ENCODE measurements at regions not wholly inside any gene's neighbourhood (a gene's known extent, or its start where the extent isn't known, plus 50 kb on each side); places are given as distances from the start of the nearest gene placed in this dataset.

- Histone ChIP-seq H3K36me3 (ENCODE audit: insufficient read depth, low read length) (no peaks in the 10 kb centered on the region), H3K4me1 (ENCODE audit: insufficient read depth, low read length, poor library complexity, severe bottlenecking) (peaks cover 34% of the 10 kb centered on the region), H2AFZ (ENCODE audit: low read length) (no peak overlapping the region), H3K9me2 (replicated peaks; ENCODE audit: low read depth, low read length) (no peaks in the 10 kb centered on the region), H3K79me2 (ENCODE audit: insufficient read depth, low read length) (no peaks in the 10 kb centered on the region), H3K4me2 (ENCODE audit: low read depth, low read length, poor library complexity, severe bottlenecking) (no peak overlapping the region), H4K20me1 (ENCODE audit: insufficient read depth, low read length, poor library complexity, severe bottlenecking) (no peaks in the 10 kb centered on the region), H3K9me3 (ENCODE audit: insufficient read depth, low read depth, low read length) (no peaks in the 10 kb centered on the region), H3F3A (ENCODE audit: low read depth) (no peaks in the 10 kb centered on the region), H3K27me3 (ENCODE audit: insufficient read depth, low read length, poor library complexity, severe bottlenecking) (no peaks in the 10 kb centered on the region), H3K4me3 (ENCODE audit: low read length, poor library complexity, severe bottlenecking) (no peak overlapping the region), H3K9ac (ENCODE audit: low read depth, low read length, poor library complexity, severe bottlenecking) (no peak overlapping the region)
- TF ChIP-seq CTCF (conservative IDR thresholded peaks at IDR 0.05; ENCODE audit: low read length) (no peak), EZH2phosphoT487 (IDR thresholded peaks at IDR 0.05; ENCODE audit: borderline replicate concordance) (no peak)
These were observed 142.0 kb downstream of the PTPN20 start for GRCh38 chr10:47053081-47053798.

- Histone ChIP-seq H3K27me3 (ENCODE audit: insufficient read depth, low read length, poor library complexity, severe bottlenecking) (no peaks in the 10 kb centered on the region), H3K4me1 (ENCODE audit: insufficient read depth, low read length, poor library complexity, severe bottlenecking) (peaks cover 23% of the 10 kb centered on the region), H2AFZ (ENCODE audit: low read length) (no peak overlapping the region), H3K9me2 (replicated peaks; ENCODE audit: low read depth, low read length) (no peaks in the 10 kb centered on the region), H3K9ac (ENCODE audit: low read depth, low read length, poor library complexity, severe bottlenecking) (no peak overlapping the region), H4K20me1 (ENCODE audit: insufficient read depth, low read length, poor library complexity, severe bottlenecking) (no peaks in the 10 kb centered on the region), H3K36me3 (ENCODE audit: insufficient read depth, low read length) (no peaks in the 10 kb centered on the region), H3K9me3 (ENCODE audit: insufficient read depth, low read depth, low read length) (no peaks in the 10 kb centered on the region), H3K79me2 (ENCODE audit: insufficient read depth, low read length) (no peaks in the 10 kb centered on the region), H3F3A (ENCODE audit: low read depth) (no peaks in the 10 kb centered on the region), H3K4me3 (ENCODE audit: low read length, poor library complexity, severe bottlenecking) (no peak overlapping the region), H3K4me2 (ENCODE audit: low read depth, low read length, poor library complexity, severe bottlenecking) (no peak overlapping the region)
- no peak for TF ChIP-seq EZH2phosphoT487 (IDR thresholded peaks at IDR 0.05; ENCODE audit: borderline replicate concordance)
- TF ChIP-seq CTCF (conservative IDR thresholded peaks at IDR 0.05; ENCODE audit: low read length): no peak
These were observed 143.7 kb downstream of the PTPN20 start for GRCh38 chr10:47054974-47055373.

GRCh38 chr10:47055386-47056246, 144.4 kb downstream of the PTPN20 start:
- H3F3A ChIP-seq (ENCODE audit: low read depth): no peaks in the 10 kb centered on the region
- H2AFZ ChIP-seq (ENCODE audit: low read length): no peak overlapping the region
- H3K9me2 ChIP-seq (replicated peaks; ENCODE audit: low read depth, low read length): no peaks in the 10 kb centered on the region
- no peaks in the 10 kb centered on the region for H3K9me3 ChIP-seq (ENCODE audit: insufficient read depth, low read depth, low read length)
- H3K36me3 ChIP-seq (ENCODE audit: insufficient read depth, low read length): no peaks in the 10 kb centered on the region
- peaks cover 23% of the 10 kb centered on the region for H3K4me1 ChIP-seq (ENCODE audit: insufficient read depth, low read length, poor library complexity, severe bottlenecking)
- H3K4me3 ChIP-seq (ENCODE audit: low read length, poor library complexity, severe bottlenecking): no peak overlapping the region
- H3K9ac ChIP-seq (ENCODE audit: low read depth, low read length, poor library complexity, severe bottlenecking): no peak overlapping the region
- no peaks in the 10 kb centered on the region for H4K20me1 ChIP-seq (ENCODE audit: insufficient read depth, low read length, poor library complexity, severe bottlenecking)
- TF ChIP-seq CTCF (conservative IDR thresholded peaks at IDR 0.05; ENCODE audit: low read length) (no peak), EZH2phosphoT487 (IDR thresholded peaks at IDR 0.05; ENCODE audit: borderline replicate concordance) (no peak)
- no peaks in the 10 kb centered on the region for H3K79me2 ChIP-seq (ENCODE audit: insufficient read depth, low read length)
- no peaks in the 10 kb centered on the region for H3K27me3 ChIP-seq (ENCODE audit: insufficient read depth, low read length, poor library complexity, severe bottlenecking)
- peak overlapping the region; percentile 30 for H3K4me2 ChIP-seq (ENCODE audit: low read depth, low read length, poor library complexity, severe bottlenecking)

Measured in Loucy (cell line).